IPS-15b (cell line): ENCODE measurements at regions not wholly inside any gene's neighbourhood (a gene's known extent, or its start where the extent isn't known, plus 50 kb on each side); places are given as distances from the start of the nearest gene placed in this dataset.

Experiments used
- H3K27me3 ChIP-seq: one replicate; pipeline ENCODE4 v1.6.1; 2013; ENCODE audit warnings: low read length; ENCODE audit not compliant: control insufficient read depth, insufficient read depth
- H3K36me3 ChIP-seq: one replicate; pipeline ENCODE4 v1.6.1; 2013; ENCODE audit warnings: low read length; ENCODE audit not compliant: control insufficient read depth, insufficient read depth
- H3K4me1 ChIP-seq: one replicate; pipeline ENCODE4 v1.6.1; 2013; ENCODE audit warnings: mild to moderate bottlenecking, low read length; ENCODE audit not compliant: control insufficient read depth, insufficient read depth
- H3K4me3 ChIP-seq: one replicate; pipeline ENCODE4 v1.5.1; 2013; ENCODE audit warnings: low read depth, low read length
- H3K9ac ChIP-seq: one replicate; pipeline ENCODE4 v1.6.1; 2013; ENCODE audit warnings: low read depth, mild to moderate bottlenecking, low read length
- H3K9me3 ChIP-seq: one replicate; pipeline ENCODE4 v1.6.1; 2013; ENCODE audit warnings: mild to moderate bottlenecking, low read length; ENCODE audit not compliant: control insufficient read depth, insufficient read depth

DNA sequence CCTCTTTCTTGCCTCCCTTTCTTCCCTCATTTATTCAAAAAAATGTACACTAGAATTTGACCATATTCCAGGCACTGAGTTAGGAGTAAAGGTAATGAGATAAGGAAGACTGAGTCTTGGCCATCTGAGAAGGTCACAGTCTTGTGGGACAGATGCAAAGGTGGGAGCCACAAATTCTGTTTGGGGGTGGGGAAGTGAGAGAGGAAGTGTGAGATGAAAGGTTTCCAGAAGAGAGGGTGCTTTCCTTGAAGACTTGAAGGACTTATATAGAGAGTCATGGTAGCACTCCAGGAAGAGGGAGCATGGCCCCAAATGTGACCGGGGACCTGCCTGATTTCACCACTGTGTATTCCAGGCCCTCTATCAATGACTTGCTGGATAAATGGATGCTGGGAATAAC, 320.6 kb downstream of the LPIN1 start:
- H3K36me3 ChIP-seq = no peaks in the 10 kb centered on the region
- no peak overlapping the region for H3K9ac ChIP-seq

DNA sequence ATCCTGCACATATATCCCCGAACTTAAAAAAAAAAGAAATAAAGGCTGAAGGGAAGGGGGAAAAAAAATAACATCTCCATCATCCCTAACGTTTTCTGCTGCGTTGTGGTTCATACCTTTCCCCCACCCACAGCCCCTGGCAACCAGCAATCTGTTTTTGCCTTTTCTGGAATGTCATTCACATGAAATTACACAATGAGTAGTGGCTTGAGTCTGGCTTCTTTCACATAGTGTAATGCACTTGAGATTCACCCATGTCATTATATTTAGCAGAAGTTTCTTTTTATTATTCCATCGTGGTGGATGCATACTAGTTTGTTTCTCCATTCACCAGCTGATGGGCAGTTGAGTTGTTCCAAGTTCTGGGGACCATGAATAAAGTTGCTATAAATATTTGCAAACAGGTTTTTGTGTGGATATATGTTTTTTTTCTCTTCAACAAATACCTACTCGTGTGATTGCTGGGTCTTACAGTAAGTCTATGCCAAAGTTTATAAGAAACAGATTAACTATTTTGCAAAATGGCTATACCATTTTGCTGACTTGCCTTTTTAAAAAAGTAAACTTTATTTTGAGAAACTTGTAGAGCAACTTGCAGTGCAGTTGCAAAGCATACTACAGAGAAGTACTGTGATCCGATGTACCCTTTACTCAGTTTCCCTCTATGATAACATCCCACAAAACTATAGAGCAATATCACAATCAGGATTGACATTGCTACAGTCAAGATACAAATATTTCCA, 322.5 kb downstream of the LPIN1 start:
- Histone ChIP-seq H3K36me3 (no peaks in the 10 kb centered on the region), H3K9ac (no peak overlapping the region), H3K4me1 (no peaks in the 10 kb centered on the region), H3K9me3 (no peaks in the 10 kb centered on the region), H3K4me3 (no peak overlapping the region), H3K27me3 (no peaks in the 10 kb centered on the region)

More for the DNA sequence above, 320.6 kb downstream of the LPIN1 start:
- H3K4me3 ChIP-seq = no peak overlapping the region
- H3K27me3 ChIP-seq = no peaks in the 10 kb centered on the region
- H3K4me1 ChIP-seq = no peaks in the 10 kb centered on the region
- H3K9me3 ChIP-seq = no peaks in the 10 kb centered on the region

DNA sequence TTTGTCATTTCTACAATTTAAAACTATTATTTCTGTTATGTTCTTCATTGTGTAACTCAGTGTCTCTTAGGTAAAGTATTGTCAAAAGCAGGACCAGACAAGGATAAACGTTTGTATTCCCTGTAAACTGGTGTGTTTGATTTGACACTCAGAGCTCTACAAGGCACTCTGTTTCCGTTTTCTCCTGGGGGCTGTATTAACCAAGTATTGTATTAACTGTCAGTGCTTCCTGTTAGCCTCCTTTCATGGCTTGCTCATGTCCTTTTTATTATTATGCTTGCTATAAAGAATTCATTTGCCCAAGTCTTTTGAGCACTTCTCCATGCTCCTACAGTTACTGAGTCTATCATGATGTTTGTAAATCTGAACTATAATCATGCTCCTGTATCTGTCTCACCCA, 323.7 kb downstream of the LPIN1 start:
- H3K27me3 ChIP-seq = no peaks in the 10 kb centered on the region
- no peak overlapping the region for H3K9ac ChIP-seq
- H3K4me1 ChIP-seq = no peaks in the 10 kb centered on the region
- H3K9me3 ChIP-seq = no peaks in the 10 kb centered on the region
- no peaks in the 10 kb centered on the region for H3K36me3 ChIP-seq
- H3K4me3 ChIP-seq = no peak overlapping the region

DNA sequence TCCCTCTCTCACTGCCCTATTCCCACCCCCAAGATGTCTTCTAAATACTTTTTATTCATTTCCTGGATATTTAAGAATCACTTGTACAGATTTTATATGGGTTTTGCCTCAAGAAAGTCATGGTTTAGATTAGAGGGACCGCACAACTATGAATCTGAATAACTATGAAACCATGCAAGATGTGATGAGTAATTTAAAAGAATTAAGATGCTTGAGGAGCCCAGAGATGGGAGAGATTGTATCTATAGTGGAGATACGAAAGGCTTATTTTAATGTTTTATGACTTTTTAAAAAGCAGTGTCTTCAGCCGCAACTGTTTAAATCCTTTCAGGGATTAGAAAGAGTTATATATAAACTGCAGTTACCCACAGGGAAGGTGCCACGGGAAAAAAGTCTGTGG, 324.1 kb downstream of the LPIN1 start:
- Histone ChIP-seq H3K9me3 (no peaks in the 10 kb centered on the region), H3K9ac (no peak overlapping the region), H3K4me3 (no peak overlapping the region), H3K4me1 (no peaks in the 10 kb centered on the region), H3K36me3 (no peaks in the 10 kb centered on the region), H3K27me3 (no peaks in the 10 kb centered on the region)

DNA sequence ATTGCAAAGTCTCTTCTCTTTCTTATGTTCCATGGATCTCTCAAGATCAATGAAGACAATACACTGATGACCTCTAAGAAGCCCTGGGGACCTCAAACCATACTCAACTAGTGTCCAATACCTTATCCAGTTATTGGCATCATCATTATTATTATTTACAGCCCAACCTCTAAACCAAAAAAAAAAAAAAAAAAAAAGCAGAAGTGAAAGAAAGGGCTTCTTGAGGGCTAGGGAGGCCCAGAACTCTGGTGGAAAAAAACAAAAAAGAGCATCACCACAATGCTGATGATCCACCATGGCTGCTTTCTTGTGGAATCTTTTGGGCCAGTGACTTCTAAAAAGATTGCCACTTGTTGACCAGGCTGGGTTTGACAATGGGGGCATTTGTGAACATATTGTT, 324.9 kb downstream of the LPIN1 start:
- H3K9ac ChIP-seq = no peak overlapping the region
- no peaks in the 10 kb centered on the region for H3K36me3 ChIP-seq
- H3K4me1 ChIP-seq = no peaks in the 10 kb centered on the region
- H3K9me3 ChIP-seq = no peaks in the 10 kb centered on the region
- H3K4me3 ChIP-seq = no peak overlapping the region
- no peaks in the 10 kb centered on the region for H3K27me3 ChIP-seq

DNA sequence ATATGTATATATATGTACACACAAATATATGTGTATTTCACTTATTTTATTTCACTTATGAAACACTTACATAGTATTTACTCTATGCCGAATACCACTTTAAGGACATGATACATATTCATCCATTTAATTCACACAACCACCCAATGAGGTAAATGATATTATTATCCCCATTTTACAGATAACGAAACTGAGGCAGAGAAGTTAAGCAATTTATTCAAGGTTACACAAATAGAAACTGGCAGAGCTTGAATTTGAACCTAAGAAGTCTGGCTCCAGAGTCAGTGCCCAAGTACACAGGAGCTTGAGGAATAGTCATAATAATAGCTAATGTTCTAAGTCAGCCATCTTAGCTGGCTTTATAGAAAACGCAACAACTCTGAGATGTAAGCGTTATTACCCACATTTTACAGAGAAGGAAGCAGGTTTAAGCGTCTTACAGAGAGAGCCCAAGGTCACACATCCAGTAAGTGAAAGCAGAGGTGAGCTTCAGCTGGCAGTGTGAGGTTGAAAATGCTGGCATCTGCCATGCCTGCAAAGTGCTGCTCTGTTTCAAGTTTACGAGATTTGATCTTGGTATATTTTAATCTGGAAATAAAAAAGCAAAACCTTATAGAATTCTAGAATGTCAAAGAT, 326.9 kb downstream of the LPIN1 start:
- no peaks in the 10 kb centered on the region for H3K36me3 ChIP-seq
- H3K9me3 ChIP-seq = no peaks in the 10 kb centered on the region
- no peak overlapping the region for H3K4me3 ChIP-seq
- H3K9ac ChIP-seq = no peak overlapping the region
- no peaks in the 10 kb centered on the region for H3K27me3 ChIP-seq
- no peaks in the 10 kb centered on the region for H3K4me1 ChIP-seq

DNA sequence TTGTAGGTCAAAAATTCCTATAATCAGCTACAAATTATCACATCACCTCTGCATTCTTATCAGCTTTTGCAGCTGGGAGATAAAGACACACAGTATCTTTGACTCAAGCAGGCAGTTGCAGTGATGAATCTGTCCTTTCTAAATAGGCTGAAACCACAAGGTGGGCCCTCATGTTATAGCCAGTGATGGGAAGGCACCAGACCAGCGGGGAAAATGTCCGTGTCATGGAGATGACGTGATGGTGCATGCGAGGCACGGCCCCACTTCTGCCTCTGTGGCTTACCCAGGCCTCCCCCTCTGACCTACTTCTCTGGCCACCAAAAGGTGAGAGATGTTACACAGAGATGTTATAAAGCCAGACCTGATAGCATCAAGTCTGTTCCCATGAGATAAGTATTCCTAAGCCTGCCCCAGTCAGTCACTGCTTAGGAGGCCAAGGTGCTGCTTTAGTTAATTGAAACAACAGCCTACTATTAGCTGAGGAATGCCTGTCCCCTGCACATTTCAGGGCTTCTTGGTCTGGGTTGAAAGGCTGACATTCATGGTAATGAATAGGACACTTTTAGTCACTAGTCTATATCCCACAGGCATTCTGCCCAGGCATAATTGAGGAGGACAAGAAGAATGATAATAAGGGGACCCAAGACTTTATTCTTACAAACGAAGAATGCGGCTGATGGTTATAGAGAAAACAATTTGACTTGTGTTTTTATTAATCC, 327.9 kb downstream of the LPIN1 start:
- Histone ChIP-seq H3K27me3 (no peaks in the 10 kb centered on the region), H3K9ac (no peak overlapping the region), H3K4me1 (no peaks in the 10 kb centered on the region), H3K4me3 (no peak overlapping the region), H3K36me3 (no peaks in the 10 kb centered on the region), H3K9me3 (no peaks in the 10 kb centered on the region)

DNA sequence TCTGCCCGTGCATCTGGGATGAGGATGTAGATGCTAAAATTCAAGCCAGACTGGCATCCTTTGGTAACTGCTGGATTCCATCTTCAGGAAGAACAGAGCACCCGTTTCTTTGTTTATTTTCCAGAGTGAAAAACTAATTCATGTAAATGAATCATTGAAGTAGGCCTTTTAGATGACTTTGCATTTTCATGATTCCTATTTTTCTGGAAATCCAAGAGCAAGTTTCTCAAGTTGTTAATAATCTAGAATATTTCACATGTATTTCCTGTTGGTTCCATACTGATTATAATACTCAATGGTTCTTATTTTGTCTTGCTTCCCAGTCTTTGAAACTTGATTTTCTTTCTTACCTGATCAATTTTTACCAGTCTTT, 328.4 kb downstream of the LPIN1 start:
- no peaks in the 10 kb centered on the region for H3K27me3 ChIP-seq
- no peaks in the 10 kb centered on the region for H3K4me1 ChIP-seq
- H3K4me3 ChIP-seq = no peak overlapping the region
- no peaks in the 10 kb centered on the region for H3K36me3 ChIP-seq
- no peak overlapping the region for H3K9ac ChIP-seq
- H3K9me3 ChIP-seq = no peaks in the 10 kb centered on the region

DNA sequence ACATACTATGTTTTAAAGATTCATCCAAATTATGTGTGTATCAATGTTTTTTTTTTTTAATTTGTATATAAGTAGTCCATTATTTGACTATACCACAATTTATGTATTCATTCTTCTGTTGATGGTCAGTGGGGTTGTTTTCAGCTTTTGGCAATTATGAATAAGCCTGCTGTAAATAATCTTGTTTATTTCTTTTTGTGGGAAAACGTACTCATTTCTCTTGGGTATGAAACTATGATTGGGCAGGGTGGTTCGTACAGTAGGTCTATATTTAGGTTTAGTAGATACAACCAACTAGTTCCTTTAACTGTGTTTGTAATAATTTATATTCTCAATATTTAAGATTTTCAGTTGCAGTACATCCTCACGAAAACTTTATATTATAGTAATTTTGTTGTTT, 329.2 kb downstream of the LPIN1 start:
- no peaks in the 10 kb centered on the region for H3K4me1 ChIP-seq
- H3K27me3 ChIP-seq = no peaks in the 10 kb centered on the region
- H3K4me3 ChIP-seq = no peak overlapping the region
- H3K9me3 ChIP-seq = no peaks in the 10 kb centered on the region
- H3K9ac ChIP-seq = no peak overlapping the region
- H3K36me3 ChIP-seq = no peaks in the 10 kb centered on the region

DNA sequence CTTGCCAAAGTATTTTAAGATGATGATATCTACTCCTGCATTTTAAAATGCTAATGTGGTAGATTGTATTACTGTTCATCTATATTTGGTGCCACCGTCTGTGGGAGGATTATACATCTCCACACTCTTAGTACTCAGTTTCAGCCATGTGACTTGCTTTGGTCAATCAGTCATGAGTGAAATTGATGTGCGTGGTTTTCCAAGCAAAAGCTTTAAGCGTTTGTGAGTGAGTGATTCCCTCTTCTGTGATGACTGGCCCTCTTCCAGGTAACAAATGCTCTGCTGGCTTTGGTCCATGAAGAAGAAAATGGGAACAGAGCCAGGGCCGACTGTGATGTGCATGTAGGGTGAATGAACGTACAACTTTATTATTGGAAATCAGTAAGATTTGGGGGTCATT, 330.4 kb downstream of the LPIN1 start:
- Histone ChIP-seq H3K36me3 (no peaks in the 10 kb centered on the region), H3K9me3 (no peaks in the 10 kb centered on the region), H3K9ac (no peak overlapping the region), H3K4me1 (no peaks in the 10 kb centered on the region), H3K4me3 (no peak overlapping the region), H3K27me3 (no peaks in the 10 kb centered on the region)

DNA sequence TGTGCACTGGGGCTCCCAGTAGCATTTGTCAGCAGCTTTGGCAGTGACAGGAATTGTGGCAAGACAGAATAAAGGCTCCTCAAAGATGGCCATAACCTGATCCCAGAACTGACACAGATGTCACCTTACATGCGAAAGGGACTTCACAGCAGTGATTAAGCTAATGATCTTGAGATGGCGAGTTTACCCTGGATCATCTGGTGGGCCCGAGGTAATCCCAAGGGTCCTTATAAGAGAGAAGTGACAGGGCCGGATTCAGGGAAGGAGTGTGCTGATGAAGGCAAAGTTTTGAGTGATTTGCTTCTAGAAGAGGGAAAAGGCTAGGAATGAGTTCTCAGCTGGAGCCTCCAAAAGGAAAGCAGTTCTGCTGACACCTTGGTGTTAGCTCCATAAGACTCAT, 333.9 kb downstream of the LPIN1 start:
- Histone ChIP-seq H3K9ac (no peak overlapping the region), H3K27me3 (no peaks in the 10 kb centered on the region), H3K4me3 (no peak overlapping the region), H3K36me3 (no peaks in the 10 kb centered on the region), H3K4me1 (peaks cover 5% of the 10 kb centered on the region), H3K9me3 (no peaks in the 10 kb centered on the region)
